Esophagus muscularis mucosa (tissue), 3 donors: ENCODE measurements at regions not wholly inside any gene's neighbourhood (a gene's known extent, or its start where the extent isn't known, plus 50 kb on each side); places are given as distances from the start of the nearest gene placed in this dataset.

Experiments
- CTCF ChIP-seq, 3 experiments: fragments of 200-600 bp in 2 of 3; fragments of 450-650 bp in 1 of 3; sonication (generic) in 2 of 3; IDR thresholded peaks; one replicate each; pipeline ENCODE4 v1.5.1; 2017 to 2019; ENCODE audit warnings: antibody characterized with exemption in 3 of 3, mild to moderate bottlenecking in 2 of 3, moderate library complexity in 1 of 3
- POLR2A ChIP-seq: fragments of 450-650 bp; IDR thresholded peaks from one replicate; pipeline ENCODE4 v1.6.1; 2017; ENCODE audit warnings: antibody characterized with exemption, moderate library complexity, mild to moderate bottlenecking, low read depth
- POLR2AphosphoS5 ChIP-seq, 2 donors: sonication (generic); formaldehyde crosslinking; IDR thresholded peaks; one replicate each; pipeline ENCODE4 v1.6.1; 2017; ENCODE audit warnings: antibody characterized with exemption in 2 of 2

DNA sequence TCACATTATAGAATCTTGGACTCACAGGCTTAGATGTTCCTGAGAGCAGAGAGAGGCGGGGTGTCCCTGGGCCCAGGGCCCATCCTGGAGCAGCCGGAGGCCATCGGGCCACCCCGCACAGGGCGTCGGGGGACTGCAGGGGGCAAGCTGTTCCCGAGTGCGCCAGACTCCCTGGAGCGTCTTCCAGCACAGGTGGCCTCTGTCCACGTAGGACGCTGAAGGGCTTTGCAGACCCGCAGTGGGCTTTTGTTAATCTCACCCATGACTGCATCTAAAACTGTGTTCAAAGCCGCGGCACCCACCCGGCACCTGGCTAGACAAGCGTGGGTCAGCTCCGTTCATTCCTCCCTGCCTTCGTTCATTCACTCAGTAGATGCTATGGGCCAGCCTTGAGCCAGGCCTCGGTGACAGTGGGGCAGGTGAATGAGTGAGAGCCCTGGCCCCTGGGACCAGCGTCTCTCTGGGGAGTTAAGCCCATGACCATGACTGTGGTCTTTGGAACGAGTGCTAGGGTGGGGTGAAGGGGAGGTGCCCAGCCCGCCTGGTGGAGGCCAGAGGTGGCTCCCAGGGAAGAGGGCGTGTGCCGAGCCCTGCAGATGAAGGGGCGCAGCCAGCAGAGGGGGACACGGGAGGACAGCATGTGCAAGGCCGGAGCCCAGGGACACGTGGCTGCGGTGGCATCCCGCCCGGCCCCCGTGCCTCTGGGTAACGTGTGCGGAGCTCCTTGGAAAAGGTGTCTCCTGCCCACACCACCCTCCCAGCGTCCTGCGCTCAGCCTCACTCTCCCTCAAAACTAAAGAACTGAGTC is 98.3 kb downstream of the HMX1 start:
- TF ChIP-seq POLR2A (no peak), CTCF (IDR thresholded peaks at IDR 0.05) (no peak), POLR2AphosphoS5 (IDR thresholded peaks at IDR 0.05) (no peak)
